ENCODE measurements at regions not wholly inside any gene's neighbourhood (a gene's known extent, or its start where the extent isn't known, plus 50 kb on each side); places are given as distances from the start of the nearest gene placed in this dataset.

DNA sequence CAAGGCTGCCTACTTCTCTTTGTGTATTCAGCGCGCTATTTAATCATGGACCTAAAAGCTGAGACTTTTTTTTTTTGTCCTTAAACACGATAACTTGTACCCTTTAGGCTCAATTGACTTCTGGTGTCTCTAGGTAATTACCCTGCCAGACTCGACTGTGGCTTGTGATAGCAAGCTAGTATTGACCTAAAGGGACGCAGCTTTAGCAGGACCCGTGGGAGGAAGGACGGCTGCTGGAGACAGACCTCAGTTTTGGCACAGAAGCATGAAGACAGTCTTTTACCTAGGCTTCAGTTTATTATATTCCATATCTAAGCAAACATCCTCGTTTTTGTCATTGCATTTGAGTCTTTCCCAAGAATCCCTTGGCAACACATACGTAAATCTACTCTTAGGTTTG is 115.3 kb downstream of the SMC2 start:
- intact Hi-C loops (cut with micrococcal nuclease; ENCODE audit: unreplicated experiment), result no loop called here
- Histone ChIP-seq H3K9me3 (ENCODE audit: insufficient read depth, low read depth) (no peaks in the 10 kb centered on the region), H3K36me3 (ENCODE audit: low read depth) (no peaks in the 10 kb centered on the region), H2AFZ (no peak overlapping the region), H3K4me3 (no peak overlapping the region), H4K20me1 (ENCODE audit: insufficient read depth) (no peaks in the 10 kb centered on the region), H3K27me3 (ENCODE audit: insufficient read depth, low read depth) (no peaks in the 10 kb centered on the region), H3K79me2 (ENCODE audit: low read depth) (no peaks in the 10 kb centered on the region), H3K4me2 (no peak overlapping the region), H3K4me1 (replicated peaks; ENCODE audit: insufficient read depth) (no peaks in the 10 kb centered on the region), H3F3A (ENCODE audit: insufficient read depth, low read depth) (no peaks in the 10 kb centered on the region), H3K9me2 (ENCODE audit: insufficient read depth) (no peaks in the 10 kb centered on the region), H3K27ac (no peak overlapping the region)
- TF ChIP-seq EZH2 (IDR thresholded peaks at IDR 0.05; ENCODE audit: low read depth), result no peak
- TF ChIP-seq, protein P1, sequence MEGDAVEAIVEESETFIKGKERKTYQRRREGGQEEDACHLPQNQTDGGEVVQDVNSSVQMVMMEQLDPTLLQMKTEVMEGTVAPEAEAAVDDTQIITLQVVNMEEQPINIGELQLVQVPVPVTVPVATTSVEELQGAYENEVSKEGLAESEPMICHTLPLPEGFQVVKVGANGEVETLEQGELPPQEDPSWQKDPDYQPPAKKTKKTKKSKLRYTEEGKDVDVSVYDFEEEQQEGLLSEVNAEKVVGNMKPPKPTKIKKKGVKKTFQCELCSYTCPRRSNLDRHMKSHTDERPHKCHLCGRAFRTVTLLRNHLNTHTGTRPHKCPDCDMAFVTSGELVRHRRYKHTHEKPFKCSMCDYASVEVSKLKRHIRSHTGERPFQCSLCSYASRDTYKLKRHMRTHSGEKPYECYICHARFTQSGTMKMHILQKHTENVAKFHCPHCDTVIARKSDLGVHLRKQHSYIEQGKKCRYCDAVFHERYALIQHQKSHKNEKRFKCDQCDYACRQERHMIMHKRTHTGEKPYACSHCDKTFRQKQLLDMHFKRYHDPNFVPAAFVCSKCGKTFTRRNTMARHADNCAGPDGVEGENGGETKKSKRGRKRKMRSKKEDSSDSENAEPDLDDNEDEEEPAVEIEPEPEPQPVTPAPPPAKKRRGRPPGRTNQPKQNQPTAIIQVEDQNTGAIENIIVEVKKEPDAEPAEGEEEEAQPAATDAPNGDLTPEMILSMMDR (conservative IDR thresholded peaks at IDR 0.05), result no peak
- no peak for DNase-seq
- no TSS peak for BruUV-seq (replicated peaks)
- CTCF ChIA-PET, result no interaction called here
- POLR2A ChIA-PET (ENCODE audit: unreplicated experiment), result no interaction called here

DNA sequence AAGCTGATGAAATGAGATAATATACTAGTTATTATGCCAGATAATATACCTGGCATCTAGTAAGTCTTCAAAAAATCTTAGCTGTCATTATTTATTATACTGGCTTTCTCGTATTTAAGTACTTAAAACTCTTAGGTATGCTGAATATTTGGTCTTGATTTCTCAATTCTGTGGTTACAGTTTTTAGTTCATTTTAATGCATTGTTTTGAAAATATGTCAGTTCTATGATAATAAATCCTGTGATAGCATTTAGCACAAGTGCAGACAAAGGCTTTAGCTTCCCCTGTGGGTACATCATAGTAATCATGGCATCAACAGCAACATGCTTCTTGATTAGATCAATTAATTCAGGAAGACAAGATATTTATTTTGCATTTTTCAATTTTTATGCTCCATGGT is 133.0 kb downstream of the SMC2 start:
- CTCF ChIA-PET, result no interaction called here
- intact Hi-C loops (cut with micrococcal nuclease; ENCODE audit: unreplicated experiment), result no loop called here
- H3K9me3 ChIP-seq (ENCODE audit: insufficient read depth, low read depth), result no peaks in the 10 kb centered on the region
- BruUV-seq (replicated peaks), result no TSS peak
- H2AFZ ChIP-seq, result no peak overlapping the region
- no peaks in the 10 kb centered on the region for H3K79me2 ChIP-seq (ENCODE audit: low read depth)
- H3K27me3 ChIP-seq (ENCODE audit: insufficient read depth, low read depth), result no peaks in the 10 kb centered on the region
- no peak for DNase-seq
- H3K4me1 ChIP-seq (replicated peaks; ENCODE audit: insufficient read depth), result no peaks in the 10 kb centered on the region
- H3K36me3 ChIP-seq (ENCODE audit: low read depth), result no peaks in the 10 kb centered on the region
- H3K9me2 ChIP-seq (ENCODE audit: insufficient read depth), result no peaks in the 10 kb centered on the region
- no peak overlapping the region for H3K27ac ChIP-seq
- TF ChIP-seq EZH2 (IDR thresholded peaks at IDR 0.05; ENCODE audit: low read depth), result no peak
- TF ChIP-seq, protein P1 (conservative IDR thresholded peaks at IDR 0.05), result no peak
- POLR2A ChIA-PET (ENCODE audit: unreplicated experiment), result no interaction called here
- H3F3A ChIP-seq (ENCODE audit: insufficient read depth, low read depth), result no peaks in the 10 kb centered on the region
- no peaks in the 10 kb centered on the region for H4K20me1 ChIP-seq (ENCODE audit: insufficient read depth)
- H3K4me3 ChIP-seq, result no peak overlapping the region
- no peak overlapping the region for H3K4me2 ChIP-seq

DNA sequence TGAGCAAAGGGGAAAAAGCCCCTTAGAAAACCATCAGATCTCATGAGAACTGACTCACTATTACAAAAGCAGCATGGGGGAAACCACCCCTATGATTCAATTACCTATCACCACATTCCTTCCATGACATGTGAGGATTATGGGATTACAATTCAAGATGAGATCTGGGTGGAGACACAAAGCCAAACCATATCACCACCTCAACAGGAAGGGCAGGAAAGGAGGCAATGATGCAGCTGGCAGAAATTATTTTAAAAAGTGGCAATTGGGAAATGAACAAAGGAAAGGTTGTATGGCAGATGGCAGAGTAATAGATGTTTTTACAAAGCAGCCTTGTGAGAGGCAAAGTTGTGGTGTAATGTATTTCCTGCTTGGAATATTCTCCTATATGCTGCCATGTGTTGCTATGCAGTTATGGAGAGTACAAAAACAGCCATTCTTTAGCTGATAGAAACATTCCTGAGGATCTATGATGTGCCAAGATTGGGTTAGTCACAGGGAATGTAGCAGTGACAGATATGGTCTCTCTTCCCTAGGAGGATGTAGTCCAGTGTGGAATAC is 138.8 kb downstream of the SMC2 start:
- BruUV-seq (replicated peaks), result no TSS peak
- no peaks in the 10 kb centered on the region for H4K20me1 ChIP-seq (ENCODE audit: insufficient read depth)
- no peak for DNase-seq
- no peaks in the 10 kb centered on the region for H3F3A ChIP-seq (ENCODE audit: insufficient read depth, low read depth)
- CTCF ChIA-PET, result no interaction called here
- POLR2A ChIA-PET (ENCODE audit: unreplicated experiment), result no interaction called here
- no peak overlapping the region for H3K4me3 ChIP-seq
- H2AFZ ChIP-seq, result no peak overlapping the region
- H3K9me3 ChIP-seq (ENCODE audit: insufficient read depth, low read depth), result no peaks in the 10 kb centered on the region
- no peaks in the 10 kb centered on the region for H3K36me3 ChIP-seq (ENCODE audit: low read depth)
- TF ChIP-seq, protein P1 (conservative IDR thresholded peaks at IDR 0.05), result no peak
- TF ChIP-seq EZH2 (IDR thresholded peaks at IDR 0.05; ENCODE audit: low read depth), result no peak
- no peaks in the 10 kb centered on the region for H3K4me1 ChIP-seq (replicated peaks; ENCODE audit: insufficient read depth)
- H3K9me2 ChIP-seq (ENCODE audit: insufficient read depth), result no peaks in the 10 kb centered on the region
- no peaks in the 10 kb centered on the region for H3K79me2 ChIP-seq (ENCODE audit: low read depth)
- H3K27ac ChIP-seq, result no peak overlapping the region
- no peaks in the 10 kb centered on the region for H3K27me3 ChIP-seq (ENCODE audit: insufficient read depth, low read depth)
- intact Hi-C loops (cut with micrococcal nuclease; ENCODE audit: unreplicated experiment), result no loop called here
- H3K4me2 ChIP-seq, result no peak overlapping the region

Data from PC-9 (cell line).